Activated CD4-positive, alpha-beta T cell treated with anti-CD3 and anti-CD28 coated beads, Interleukin-2, Interleukin-6, amounts not matched to agents 100 ng/mL and 50 ng/mL, durations not matched to agents 16 hours and 8 hours (primary cell): ENCODE measurements at regions not wholly inside any gene's neighbourhood (a gene's known extent, or its start where the extent isn't known, plus 50 kb on each side); places are given as distances from the start of the nearest gene placed in this dataset.

Experiments
- DNase-seq: peaks from one replicate; pipeline ENCODE4 v3.0.0-alpha.2; 2020

GRCh38 chr20:24376311-24377099 lies 92.9 kb upstream of the SYNDIG1 start:
- no peak for DNase-seq

GRCh38 chr20:24373372-24373771 lies 96.1 kb upstream of the SYNDIG1 start:
- DNase-seq, result no peak

- DNase-seq, result no peak
Observed at GRCh38 chr20:24370911-24371695, 98.3 kb upstream of the SYNDIG1 start.

GRCh38 chr20:24370249-24370648 lies 99.2 kb upstream of the SYNDIG1 start:
- no peak for DNase-seq

GRCh38 chr20:24368253-24368652 lies 101.2 kb upstream of the SYNDIG1 start:
- no peak for DNase-seq

- DNase-seq, result no peak
Observed at GRCh38 chr20:24366336-24367004, 103.0 kb upstream of the SYNDIG1 start.

GRCh38 chr20:24365670-24366069 lies 103.8 kb upstream of the SYNDIG1 start:
- DNase-seq, result no peak

GRCh38 chr20:24364482-24364881 lies 104.9 kb upstream of the SYNDIG1 start:
- DNase-seq, result no peak

- DNase-seq, result no peak
Observed at GRCh38 chr20:24363031-24363430, 106.4 kb upstream of the SYNDIG1 start.

GRCh38 chr20:24362080-24362479 lies 107.3 kb upstream of the SYNDIG1 start:
- DNase-seq, result no peak

- no peak for DNase-seq
Observed at GRCh38 chr20:24361541-24361940, 107.9 kb upstream of the SYNDIG1 start.

- no peak for DNase-seq
Observed at GRCh38 chr20:24360531-24360930, 108.9 kb upstream of the SYNDIG1 start.

- DNase-seq, result no peak
Observed at GRCh38 chr20:24359321-24360027, 110.0 kb upstream of the SYNDIG1 start.

- DNase-seq, result no peak
Observed at GRCh38 chr20:24357931-24358330, 111.5 kb upstream of the SYNDIG1 start.

- no peak for DNase-seq
Observed at GRCh38 chr20:24357177-24357576, 112.3 kb upstream of the SYNDIG1 start.

GRCh38 chr20:24353135-24353690 lies 116.2 kb upstream of the SYNDIG1 start:
- no peak for DNase-seq

GRCh38 chr20:24350923-24351368 lies 118.5 kb upstream of the SYNDIG1 start:
- DNase-seq, result no peak

GRCh38 chr20:24341781-24342180 lies 127.6 kb upstream of the SYNDIG1 start:
- DNase-seq, result no peak

- DNase-seq, result no peak
Observed at GRCh38 chr20:24340933-24341332, 128.5 kb upstream of the SYNDIG1 start.

GRCh38 chr20:24339210-24339641 lies 130.2 kb upstream of the SYNDIG1 start:
- DNase-seq, result no peak

GRCh38 chr20:24337551-24337950 lies 131.9 kb upstream of the SYNDIG1 start:
- no peak for DNase-seq

- no peak for DNase-seq
Observed at GRCh38 chr20:24337069-24337468, 132.4 kb upstream of the SYNDIG1 start.

GRCh38 chr20:24334830-24335229 lies 134.6 kb upstream of the SYNDIG1 start:
- DNase-seq, result no peak
